ENCODE measurements at regions not wholly inside any gene's neighbourhood (a gene's known extent, or its start where the extent isn't known, plus 50 kb on each side); places are given as distances from the start of the nearest gene placed in this dataset.
"Not testable (repeated sequence)": the region's sequence is repeated elsewhere in the genome, so short reads cannot be mapped to it uniquely, and the experiment has no call there.

DNA sequence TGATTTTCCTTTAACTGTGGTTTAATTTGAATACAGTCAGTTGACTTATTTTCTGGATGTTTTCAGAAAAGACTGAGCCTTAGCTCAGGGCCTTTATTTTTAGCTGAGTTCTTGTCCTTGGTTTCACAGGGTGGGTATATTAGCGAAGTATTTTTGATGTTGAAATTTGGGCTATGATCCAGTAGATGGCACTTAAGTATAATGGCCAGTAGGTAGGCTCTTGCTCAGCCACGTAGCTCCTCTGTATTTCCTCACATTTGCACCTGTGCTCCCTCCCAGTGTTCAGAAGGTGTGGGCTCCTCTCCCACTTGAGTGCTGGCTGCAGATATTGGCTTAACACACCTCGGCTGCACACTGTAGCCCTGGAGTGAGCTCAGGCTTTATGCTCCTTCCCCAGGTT, 549.9 kb upstream of the AMOT start:
- Histone ChIP-seq H3K36me3 (ENCODE audit: insufficient read depth, low read length) (no peaks in the 10 kb centered on the region), H3K9me3 (ENCODE audit: control insufficient read depth, insufficient read depth, low read length) (peaks cover 12% of the 10 kb centered on the region; the same call in 1 of the 2 replicates), H3K9ac (ENCODE audit: low read depth, low read length) (no peak overlapping the region), H3K4me1 (ENCODE audit: insufficient read depth, low read length) (no peaks in the 10 kb centered on the region)

DNA sequence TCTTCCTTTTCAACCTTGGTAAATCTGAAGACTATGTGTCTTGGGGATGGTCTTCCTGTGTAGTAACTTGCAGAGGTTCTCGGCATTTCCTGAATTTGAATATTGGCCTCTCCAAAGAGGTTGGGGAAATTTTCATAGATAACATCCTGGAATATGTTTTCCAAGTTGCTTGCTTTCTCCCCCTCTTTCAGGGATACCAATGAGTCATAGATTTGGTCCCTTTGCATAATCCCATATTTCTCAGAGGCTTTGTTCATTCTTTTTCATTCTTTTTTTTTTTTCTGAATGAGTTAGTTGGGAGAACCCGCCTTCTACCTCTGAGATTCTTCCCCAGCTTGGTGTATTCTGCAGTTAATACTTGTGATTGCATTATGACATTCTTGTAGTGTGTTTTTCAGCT, 549.2 kb upstream of the AMOT start:
- Histone ChIP-seq H3K9me3 (ENCODE audit: control insufficient read depth, insufficient read depth, low read length) (peaks cover 12% of the 10 kb centered on the region; the same call in 1 of the 2 replicates), H3K36me3 (ENCODE audit: insufficient read depth, low read length) (no peaks in the 10 kb centered on the region), H3K9ac (ENCODE audit: low read depth, low read length) (no peak overlapping the region), H3K4me1 (ENCODE audit: insufficient read depth, low read length) (no peaks in the 10 kb centered on the region)

DNA sequence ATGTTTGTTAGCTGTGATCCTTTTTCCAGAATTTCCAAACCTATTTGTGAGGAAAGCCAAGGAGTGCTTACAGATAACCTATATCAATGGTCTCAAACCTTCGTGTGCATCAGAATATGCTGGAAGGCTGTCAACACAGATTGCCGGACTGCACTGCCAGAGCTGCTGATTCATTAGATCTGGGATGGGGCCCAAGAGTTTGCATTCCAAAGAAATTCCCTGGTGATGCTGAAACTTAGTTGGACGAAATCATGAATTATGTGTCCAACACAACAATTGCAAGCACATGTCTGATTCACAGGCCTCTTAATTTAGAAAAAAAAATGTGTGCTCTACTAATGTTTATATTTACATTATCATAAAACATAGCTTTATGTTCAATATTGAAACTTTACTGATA, 544.0 kb upstream of the AMOT start:
- H3K4me1 ChIP-seq (ENCODE audit: insufficient read depth, low read length) = no peaks in the 10 kb centered on the region
- H3K9me3 ChIP-seq (ENCODE audit: control insufficient read depth, insufficient read depth, low read length) = peaks cover 9% of the 10 kb centered on the region; the same call in 1 of the 2 replicates
- no peak overlapping the region for H3K9ac ChIP-seq (ENCODE audit: low read depth, low read length)
- H3K36me3 ChIP-seq (ENCODE audit: insufficient read depth, low read length) = no peaks in the 10 kb centered on the region

DNA sequence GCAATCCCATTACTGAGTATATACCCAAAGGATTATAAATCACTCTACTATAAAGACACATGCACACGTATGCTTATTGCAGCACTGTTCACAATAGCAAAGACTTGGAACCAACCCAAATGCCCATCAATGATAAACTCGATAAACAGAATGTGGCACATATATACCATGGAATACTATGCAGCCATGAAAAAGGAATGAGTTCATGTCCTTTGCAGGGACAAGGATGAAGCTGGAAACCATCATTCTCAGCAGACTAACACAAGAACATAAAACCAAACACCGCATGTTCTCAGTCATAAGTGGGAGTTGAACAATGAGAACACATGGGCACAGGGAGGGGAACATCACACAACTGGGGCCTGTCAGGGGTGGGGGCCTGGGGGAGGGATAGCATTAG, 532.8 kb upstream of the AMOT start:
- H3K9ac ChIP-seq (ENCODE audit: low read depth, low read length); H3K36me3 ChIP-seq (ENCODE audit: insufficient read depth, low read length); H3K4me1 ChIP-seq (ENCODE audit: insufficient read depth, low read length): not testable (repeated sequence)
- peaks cover 12% of the 10 kb centered on the region; the same call in 1 of the 2 replicates for H3K9me3 ChIP-seq (ENCODE audit: control insufficient read depth, insufficient read depth, low read length)

DNA sequence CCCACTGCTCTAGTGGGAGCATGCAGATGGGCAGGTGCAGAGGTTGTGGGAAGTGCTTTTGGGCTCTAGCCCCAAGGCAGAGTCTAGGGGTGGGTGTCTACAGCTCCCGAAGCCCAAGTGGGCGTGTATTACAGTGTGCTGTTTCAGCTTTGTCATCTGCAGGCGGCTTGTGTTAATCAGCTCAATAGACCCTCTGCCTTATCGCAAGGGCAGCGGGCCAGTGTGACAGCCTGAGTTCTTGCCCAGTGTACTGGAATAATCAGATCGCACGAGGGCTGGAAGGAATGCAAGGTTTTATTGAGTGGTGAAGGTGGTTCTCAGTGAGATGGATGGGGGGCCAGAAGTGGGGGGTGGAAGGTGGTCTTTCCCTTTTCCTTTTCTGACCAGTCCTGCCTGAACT, 529.4 kb upstream of the AMOT start:
- Histone ChIP-seq H3K4me1 (ENCODE audit: insufficient read depth, low read length) (0 out of 2 replicates have a peak, but pooled peaks cover 5% of the 10 kb centered on the region), H3K36me3 (ENCODE audit: insufficient read depth, low read length) (no peaks in the 10 kb centered on the region), H3K9me3 (ENCODE audit: control insufficient read depth, insufficient read depth, low read length) (peaks cover under 1% of the 10 kb centered on the region; the same call in 1 of the 2 replicates), H3K9ac (ENCODE audit: low read depth, low read length) (no peak overlapping the region)

DNA sequence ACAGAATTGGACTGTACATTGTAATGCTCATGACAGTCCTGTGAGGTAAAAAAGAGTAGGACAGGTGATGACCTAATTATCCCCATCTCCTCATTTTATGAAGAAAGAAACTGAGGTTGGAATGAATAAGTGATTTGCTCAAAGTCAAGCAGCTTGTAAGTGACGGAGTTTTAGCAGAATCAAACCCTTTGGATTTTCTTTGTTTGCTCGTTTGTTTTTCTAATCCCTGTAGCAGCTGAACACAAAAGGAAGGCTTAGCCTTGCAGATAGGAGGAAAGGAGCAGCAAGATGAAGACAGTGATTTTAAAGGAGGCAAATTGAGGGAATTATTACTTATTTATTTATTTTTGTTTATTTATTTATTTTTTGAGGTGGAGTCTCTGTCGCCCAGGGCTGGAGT, 528.4 kb upstream of the AMOT start:
- Histone ChIP-seq H3K9me3 (ENCODE audit: control insufficient read depth, insufficient read depth, low read length) (no peaks in the 10 kb centered on the region), H3K36me3 (ENCODE audit: insufficient read depth, low read length) (no peaks in the 10 kb centered on the region), H3K9ac (ENCODE audit: low read depth, low read length) (no peak overlapping the region), H3K4me1 (ENCODE audit: insufficient read depth, low read length) (0 out of 2 replicates have a peak, but pooled peaks cover 5% of the 10 kb centered on the region)

DNA sequence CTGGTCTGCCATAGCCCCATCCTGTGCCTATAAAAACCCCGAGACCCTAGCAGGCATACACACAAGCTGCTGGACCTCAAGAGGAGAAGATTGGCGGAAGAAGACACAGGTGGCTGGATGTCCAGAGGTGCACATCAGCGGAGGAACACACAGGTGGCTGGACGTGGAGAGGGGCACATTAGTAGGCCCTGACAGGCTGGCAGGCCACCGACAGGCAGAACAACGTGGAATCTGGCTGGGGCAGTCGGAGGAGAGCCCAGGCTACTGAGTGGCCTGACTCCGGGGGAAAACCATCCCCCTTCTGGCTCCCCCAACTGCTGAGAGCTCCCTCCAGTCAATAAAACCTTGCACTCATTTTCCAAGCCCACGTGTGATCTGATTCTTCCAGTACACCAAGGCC, 512.5 kb upstream of the AMOT start:
- no peaks in the 10 kb centered on the region for H3K4me1 ChIP-seq (ENCODE audit: insufficient read depth, low read length)
- H3K9me3 ChIP-seq (ENCODE audit: control insufficient read depth, insufficient read depth, low read length) = no peaks in the 10 kb centered on the region
- no peaks in the 10 kb centered on the region for H3K36me3 ChIP-seq (ENCODE audit: insufficient read depth, low read length)
- H3K9ac ChIP-seq (ENCODE audit: low read depth, low read length) = no peak overlapping the region

DNA sequence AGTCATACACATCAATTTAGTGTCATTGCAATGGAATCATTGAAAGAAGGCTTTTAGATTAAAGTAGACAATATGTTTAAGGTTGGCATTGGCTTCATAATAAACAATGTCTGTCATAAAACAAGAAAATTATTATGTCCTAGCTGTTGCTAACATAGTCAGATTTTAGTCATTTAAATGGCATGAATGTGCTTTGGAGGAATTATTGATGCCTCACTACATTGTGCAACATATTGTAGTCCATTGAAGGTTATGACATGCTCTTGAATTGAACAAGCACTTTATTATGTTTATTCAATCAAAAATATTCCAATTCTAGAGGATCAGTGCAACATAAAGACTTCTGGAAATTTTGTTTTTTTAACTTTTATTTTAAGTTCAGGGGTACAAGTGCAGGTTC, 489.8 kb upstream of the AMOT start:
- Histone ChIP-seq H3K4me1 (ENCODE audit: insufficient read depth, low read length) (no peaks in the 10 kb centered on the region), H3K9me3 (ENCODE audit: control insufficient read depth, insufficient read depth, low read length) (no peaks in the 10 kb centered on the region), H3K9ac (ENCODE audit: low read depth, low read length) (no peak overlapping the region), H3K36me3 (ENCODE audit: insufficient read depth, low read length) (no peaks in the 10 kb centered on the region)

DNA sequence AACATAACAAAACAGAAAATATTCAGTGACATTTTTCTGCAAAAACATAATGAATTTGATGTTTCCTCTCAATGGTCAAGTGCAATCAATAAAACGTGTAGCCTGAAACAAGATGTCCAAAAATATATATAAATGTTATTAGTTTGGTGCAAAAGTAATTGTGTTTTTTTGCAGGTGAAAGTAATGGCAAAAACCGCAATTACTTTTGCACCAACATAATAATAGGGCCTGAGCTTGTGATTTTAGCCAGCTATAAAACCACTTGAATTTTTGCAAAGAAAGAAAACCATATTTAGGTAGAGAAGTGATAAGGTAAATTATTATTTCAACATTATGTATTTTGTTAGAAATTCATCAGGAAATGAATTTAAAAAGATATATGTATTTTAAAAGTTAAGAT, 475.3 kb upstream of the AMOT start:
- Histone ChIP-seq H3K9me3 (ENCODE audit: control insufficient read depth, insufficient read depth, low read length) (0 out of 2 replicates have a peak, but pooled peaks cover 3% of the 10 kb centered on the region), H3K36me3 (ENCODE audit: insufficient read depth, low read length) (no peaks in the 10 kb centered on the region), H3K4me1 (ENCODE audit: insufficient read depth, low read length) (no peaks in the 10 kb centered on the region), H3K9ac (ENCODE audit: low read depth, low read length) (no peak overlapping the region)

DNA sequence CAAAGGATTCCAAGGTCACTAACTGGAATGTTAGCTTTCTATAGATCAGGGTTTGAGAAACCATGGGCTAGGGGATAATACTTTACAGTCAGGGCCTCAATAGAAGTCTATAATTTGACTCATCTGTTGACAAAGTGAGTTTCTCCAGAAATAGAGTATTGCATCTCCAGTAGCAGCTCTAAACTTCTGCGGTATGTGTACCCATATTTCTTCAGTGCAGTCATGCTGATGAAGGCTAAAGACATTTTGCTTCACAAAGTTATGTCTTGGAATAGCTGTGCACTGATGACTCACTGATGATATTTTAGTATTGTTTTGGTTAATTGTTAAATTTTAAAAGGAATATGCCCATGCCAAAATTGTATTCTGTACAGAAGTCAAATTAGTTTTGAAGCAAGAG, 464.9 kb upstream of the AMOT start:
- no peak overlapping the region for H3K9ac ChIP-seq (ENCODE audit: low read depth, low read length)
- peaks cover 12% of the 10 kb centered on the region; the same call in 1 of the 2 replicates for H3K4me1 ChIP-seq (ENCODE audit: insufficient read depth, low read length)
- peaks cover 3% of the 10 kb centered on the region for H3K9me3 ChIP-seq (ENCODE audit: control insufficient read depth, insufficient read depth, low read length)
- H3K36me3 ChIP-seq (ENCODE audit: insufficient read depth, low read length) = no peaks in the 10 kb centered on the region

DNA sequence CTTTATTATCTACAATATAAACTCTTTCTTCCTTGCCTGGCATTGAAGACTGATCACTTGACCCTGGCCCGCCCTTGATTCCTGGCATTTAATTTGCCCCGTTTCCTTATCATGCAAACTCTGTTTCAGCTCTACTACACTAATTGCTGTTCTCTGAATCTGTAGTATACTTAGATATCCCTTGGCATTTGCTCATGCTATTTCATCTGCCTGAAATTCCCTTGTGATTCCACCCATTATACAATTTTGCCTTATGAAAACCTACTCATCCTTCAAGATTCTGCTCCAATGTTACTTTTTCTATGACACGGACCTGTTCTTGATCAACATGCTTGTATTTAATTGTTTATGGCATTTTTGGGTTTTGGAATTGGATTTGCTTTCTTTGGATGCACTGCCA, 459.9 kb upstream of the AMOT start:
- no peak overlapping the region for H3K9ac ChIP-seq (ENCODE audit: low read depth, low read length)
- peaks cover 11% of the 10 kb centered on the region; the same call in 1 of the 2 replicates for H3K4me1 ChIP-seq (ENCODE audit: insufficient read depth, low read length)
- H3K9me3 ChIP-seq (ENCODE audit: control insufficient read depth, insufficient read depth, low read length) = peaks cover 3% of the 10 kb centered on the region; the same call in 1 of the 2 replicates
- no peaks in the 10 kb centered on the region for H3K36me3 ChIP-seq (ENCODE audit: insufficient read depth, low read length)

DNA sequence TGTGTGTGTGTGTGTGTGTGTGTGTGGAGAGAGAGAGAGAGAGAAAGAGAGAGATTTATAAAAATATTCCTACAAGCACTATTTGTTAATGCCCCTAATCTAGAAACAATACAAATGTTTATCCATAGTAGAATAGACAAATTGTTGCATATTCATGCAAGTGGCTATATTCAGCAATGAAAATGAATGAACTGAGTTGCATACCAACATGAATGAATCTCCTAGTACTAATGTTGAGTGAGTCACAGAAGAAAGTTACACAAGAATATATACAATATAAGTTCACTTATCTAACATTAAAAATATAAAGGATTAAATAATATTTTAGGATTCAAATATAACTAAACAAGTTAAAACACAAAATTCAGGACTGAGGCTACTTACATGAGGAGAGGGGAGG, 456.8 kb upstream of the AMOT start:
- Histone ChIP-seq H3K4me1 (ENCODE audit: insufficient read depth, low read length) (no peaks in the 10 kb centered on the region), H3K36me3 (ENCODE audit: insufficient read depth, low read length) (no peaks in the 10 kb centered on the region), H3K9me3 (ENCODE audit: control insufficient read depth, insufficient read depth, low read length) (peaks cover 3% of the 10 kb centered on the region; the same call in 1 of the 2 replicates), H3K9ac (ENCODE audit: low read depth, low read length) (no peak overlapping the region)

DNA sequence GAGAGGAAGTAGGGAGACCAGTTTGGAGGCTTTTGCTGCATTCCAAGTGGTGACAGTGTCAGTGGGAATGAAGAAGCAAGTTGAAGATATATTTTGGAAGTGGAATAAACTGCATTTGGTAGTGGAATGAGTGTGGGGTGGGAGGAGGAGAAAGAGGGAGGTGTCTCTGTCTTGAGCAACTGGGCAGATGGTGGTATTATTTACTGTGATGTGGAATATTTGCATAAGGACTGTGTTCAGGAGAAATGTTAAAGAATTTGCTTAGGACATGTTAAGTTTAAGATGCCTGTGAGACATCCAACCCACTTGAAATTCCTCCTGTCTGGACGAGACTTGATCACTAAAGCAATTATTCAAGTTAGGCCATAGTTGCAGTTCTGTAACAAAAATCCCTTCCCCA, 448.9 kb upstream of the AMOT start:
- Histone ChIP-seq H3K4me1 (ENCODE audit: insufficient read depth, low read length) (peaks cover 9% of the 10 kb centered on the region; the same call in 1 of the 2 replicates), H3K36me3 (ENCODE audit: insufficient read depth, low read length) (no peaks in the 10 kb centered on the region), H3K9me3 (ENCODE audit: control insufficient read depth, insufficient read depth, low read length) (no peaks in the 10 kb centered on the region), H3K9ac (ENCODE audit: low read depth, low read length) (no peak overlapping the region)

DNA sequence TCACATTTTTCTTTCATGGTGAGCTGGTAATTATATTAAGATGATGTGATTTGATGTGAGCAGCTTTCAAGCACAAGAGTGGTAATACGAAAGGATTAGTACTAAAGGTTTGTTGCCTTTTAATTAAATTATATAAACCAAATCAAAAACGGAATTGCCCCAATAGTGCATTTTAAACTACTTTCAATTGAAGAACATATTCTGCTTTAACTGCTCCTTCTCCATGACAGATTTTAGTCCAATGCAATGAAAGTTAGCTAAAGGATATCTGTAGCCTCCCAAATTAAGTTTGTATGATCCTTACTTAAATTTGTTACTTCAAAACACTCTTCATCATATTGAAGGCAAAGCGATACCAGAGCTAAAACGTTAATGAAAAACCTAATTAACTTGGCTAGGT, 447.1 kb upstream of the AMOT start:
- H3K4me1 ChIP-seq (ENCODE audit: insufficient read depth, low read length) = peaks cover 9% of the 10 kb centered on the region; the same call in 1 of the 2 replicates
- no peak overlapping the region for H3K9ac ChIP-seq (ENCODE audit: low read depth, low read length)
- H3K9me3 ChIP-seq (ENCODE audit: control insufficient read depth, insufficient read depth, low read length) = no peaks in the 10 kb centered on the region
- H3K36me3 ChIP-seq (ENCODE audit: insufficient read depth, low read length) = no peaks in the 10 kb centered on the region

DNA sequence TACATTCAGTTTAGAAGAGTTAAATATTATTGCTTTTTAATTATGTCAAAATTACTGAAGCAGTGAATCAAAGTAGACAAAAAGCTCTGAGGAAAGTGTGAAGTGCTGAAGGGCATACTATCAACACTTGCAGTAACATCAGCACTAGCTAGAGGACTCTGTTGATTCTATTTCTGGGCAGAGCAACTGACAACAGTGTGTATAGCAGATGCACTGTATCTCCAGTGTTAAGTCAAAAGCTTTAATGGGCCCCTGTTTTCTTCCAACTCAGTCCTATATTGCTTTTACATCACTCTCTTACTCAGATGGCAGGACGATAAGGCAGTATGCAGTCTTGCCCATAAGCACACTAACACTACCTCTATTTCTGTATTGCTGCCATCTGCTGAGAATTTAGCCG, 435.2 kb upstream of the AMOT start:
- Histone ChIP-seq H3K4me1 (ENCODE audit: insufficient read depth, low read length) (no peaks in the 10 kb centered on the region), H3K9ac (ENCODE audit: low read depth, low read length) (no peak overlapping the region), H3K36me3 (ENCODE audit: insufficient read depth, low read length) (no peaks in the 10 kb centered on the region; the same call in 1 of the 2 replicates), H3K9me3 (ENCODE audit: control insufficient read depth, insufficient read depth, low read length) (no peaks in the 10 kb centered on the region)

DNA sequence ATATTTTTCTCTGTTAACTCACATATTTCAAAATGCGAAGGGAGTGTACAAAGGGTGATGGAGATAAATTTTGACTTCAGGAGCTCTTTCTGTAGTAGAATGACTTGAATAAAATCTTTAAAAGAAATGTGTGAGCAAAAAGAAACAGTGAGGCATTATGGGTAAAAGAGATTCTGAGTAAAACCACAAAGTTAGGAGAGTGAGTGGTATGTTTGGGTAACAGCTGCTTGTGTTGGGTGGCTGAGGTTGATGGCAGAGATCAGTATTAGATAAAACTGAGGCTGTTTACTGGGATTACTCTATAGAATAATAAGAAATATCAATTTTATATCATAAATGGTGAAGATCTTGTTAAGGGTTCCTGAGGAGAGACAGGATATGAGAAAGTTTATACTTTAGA, 434.2 kb upstream of the AMOT start:
- Histone ChIP-seq H3K4me1 (ENCODE audit: insufficient read depth, low read length) (no peaks in the 10 kb centered on the region), H3K36me3 (ENCODE audit: insufficient read depth, low read length) (no peaks in the 10 kb centered on the region; the same call in 1 of the 2 replicates), H3K9me3 (ENCODE audit: control insufficient read depth, insufficient read depth, low read length) (no peaks in the 10 kb centered on the region), H3K9ac (ENCODE audit: low read depth, low read length) (no peak overlapping the region)

Data from ES-I3 (cell line).